Gastrocnemius medialis (tissue), 4 donors: ENCODE measurements at regions not wholly inside any gene's neighbourhood (a gene's known extent, or its start where the extent isn't known, plus 50 kb on each side); places are given as distances from the start of the nearest gene placed in this dataset.

ENCODE experiments used
- CTCF ChIP-seq, 5 experiments: fragments of 450-650 bp in 3 of 5; fragments of 200-600 bp in 2 of 5; sonication (generic) in 2 of 5; IDR thresholded peaks in 4 of 5; conservative IDR thresholded peaks in 1 of 5; 1 replicate in 4 of 5; 2 replicates in 1 of 5; pipeline ENCODE4 v1.5.1; 2016 to 2019; ENCODE audit warnings: antibody characterized with exemption in 5 of 5, mild to moderate bottlenecking in 3 of 5, moderate library complexity in 3 of 5
- POLR2A ChIP-seq, 2 donors: fragments of 450-650 bp; IDR thresholded peaks; one replicate each; pipeline ENCODE4 v1.6.1; 2017; ENCODE audit warnings: antibody characterized with exemption in 2 of 2, mild to moderate bottlenecking in 2 of 2, moderate library complexity in 2 of 2

GRCh38 chr11:103779054-103779453 lies 257.4 kb upstream of the DDI1 start:
- TF ChIP-seq CTCF (IDR thresholded peaks at IDR 0.05 in 4 of 5, conservative IDR thresholded peaks at IDR 0.05 in 1 of 5) (no peak), POLR2A (IDR thresholded peaks at IDR 0.05) (no peak)
